Ramos (cell line): ENCODE measurements at regions not wholly inside any gene's neighbourhood (a gene's known extent, or its start where the extent isn't known, plus 50 kb on each side); places are given as distances from the start of the nearest gene placed in this dataset.

Experiments
- in situ Hi-C: fragments of 300-500 bp; cut with MboI; formaldehyde crosslinking; loops from one replicate; pipeline ENCODE4 v1.14.3; 2022; ENCODE audit warnings: low sequenced_read_pairs; ENCODE audit not compliant: unreplicated experiment

DNA sequence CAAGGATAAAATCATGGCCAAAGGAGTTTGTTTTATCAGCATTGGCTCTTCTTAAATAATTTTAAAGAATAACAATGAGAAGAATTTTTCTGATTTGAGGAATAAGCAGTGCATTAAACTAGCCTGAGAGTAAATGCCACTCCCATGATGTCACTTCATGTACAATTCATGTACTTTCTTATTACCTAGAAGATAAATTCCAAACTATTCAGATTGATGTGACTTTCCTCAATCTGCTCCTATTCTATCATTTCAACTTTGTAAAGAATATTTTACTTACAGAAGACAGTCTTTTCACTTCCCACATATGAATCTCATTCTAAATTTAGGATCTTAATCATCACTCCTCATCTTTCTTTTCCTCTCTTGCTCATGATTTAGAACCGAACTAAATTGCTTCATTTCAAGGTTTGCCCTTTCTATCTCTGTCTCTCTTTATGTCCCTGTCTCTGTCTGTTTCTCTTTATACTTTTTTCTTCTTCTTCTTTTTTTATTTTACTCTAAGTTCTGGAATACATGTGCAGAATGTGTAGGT lies 1142.0 kb upstream of the PIK3C3 start:
- in situ Hi-C loops, result no loop called here

DNA sequence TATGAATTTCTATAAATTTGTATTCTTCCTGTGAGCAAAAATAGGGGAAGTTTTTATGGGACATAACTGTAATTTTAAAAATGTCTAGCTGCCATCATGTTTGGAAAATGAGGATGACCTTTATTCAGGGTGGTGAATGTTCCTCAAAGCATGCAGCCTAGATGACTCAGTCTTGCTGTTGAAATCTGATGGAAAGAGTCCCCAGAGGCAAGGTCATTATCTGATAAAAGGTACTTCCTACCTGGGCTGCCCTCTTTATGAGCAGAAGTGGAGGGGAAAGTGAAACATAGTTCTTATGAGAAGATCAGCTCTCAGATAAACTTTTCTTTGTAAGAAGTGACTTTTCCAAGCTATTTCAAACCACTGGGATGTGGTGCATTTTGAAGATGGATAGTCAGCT lies 1144.7 kb upstream of the PIK3C3 start:
- in situ Hi-C loops, result no loop called here

DNA sequence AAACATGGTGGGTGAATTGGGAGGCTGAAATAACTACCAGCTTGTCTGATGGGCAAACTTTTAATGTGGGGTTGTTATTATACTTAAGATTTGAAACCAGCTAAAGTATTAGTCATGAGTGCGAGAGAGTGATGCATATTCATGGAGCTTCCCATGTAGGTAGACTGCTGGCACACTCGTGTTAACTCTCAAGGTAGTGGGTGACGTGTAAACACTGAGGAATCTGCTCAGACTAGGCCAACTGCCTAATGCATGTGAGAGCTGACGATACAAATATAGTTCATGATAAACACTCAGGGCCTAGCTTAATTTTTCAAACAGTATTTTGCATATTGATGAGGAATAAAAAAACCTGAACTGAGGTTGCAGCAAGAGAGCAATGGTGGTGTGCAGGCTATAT lies 1165.7 kb upstream of the PIK3C3 start:
- in situ Hi-C loops, result no loop called here

DNA sequence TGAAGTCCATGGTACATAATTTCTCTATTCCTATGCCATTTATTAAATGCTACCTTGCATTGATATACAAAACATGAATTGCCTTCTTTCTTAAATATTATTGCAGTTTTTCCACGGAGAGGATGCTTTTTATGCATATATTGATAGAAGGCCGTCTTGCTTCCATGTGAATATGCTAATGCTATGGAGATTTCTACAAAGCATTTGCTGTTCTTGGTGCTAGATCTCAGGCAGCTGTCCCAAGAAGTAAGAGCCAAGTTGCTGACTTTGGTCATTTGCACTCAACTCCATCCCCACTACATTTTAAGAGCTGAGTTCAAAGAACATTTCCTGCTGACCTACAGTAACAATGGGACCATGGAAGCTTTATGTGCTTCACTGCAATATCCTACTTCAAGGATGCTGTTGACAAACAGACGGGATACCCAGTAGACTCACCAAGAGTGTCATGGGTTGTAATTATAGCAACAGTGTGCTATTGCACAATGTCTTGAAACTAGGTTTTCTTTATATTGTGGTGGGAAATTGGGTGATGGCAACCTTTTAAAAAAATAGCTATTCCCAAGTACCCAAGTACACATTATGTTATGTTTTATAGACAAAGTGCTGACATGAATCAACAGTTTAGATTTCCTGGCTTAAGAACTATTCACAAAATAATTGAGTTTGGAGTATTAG lies 1172.4 kb upstream of the PIK3C3 start:
- in situ Hi-C loops, result no loop called here

DNA sequence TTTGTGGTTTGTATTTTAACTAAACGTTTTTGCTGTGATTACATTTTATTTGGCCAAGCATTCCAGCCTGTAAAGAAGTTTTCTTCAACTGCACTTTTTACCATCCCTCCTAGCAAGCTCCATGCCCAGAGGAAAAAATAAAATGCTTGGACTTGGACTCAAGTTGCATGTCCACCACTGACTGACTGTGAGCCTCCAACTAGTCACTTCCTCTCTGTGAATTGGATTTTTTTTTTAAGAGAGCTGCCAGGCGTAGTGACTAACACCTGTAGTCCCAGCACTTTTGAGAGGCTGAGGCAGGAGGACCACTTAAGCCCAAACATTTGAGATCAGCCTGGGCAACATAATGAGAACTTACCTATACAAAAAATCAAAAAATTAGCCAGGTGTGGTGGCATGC lies 1185.2 kb upstream of the PIK3C3 start:
- in situ Hi-C loops, result no loop called here

DNA sequence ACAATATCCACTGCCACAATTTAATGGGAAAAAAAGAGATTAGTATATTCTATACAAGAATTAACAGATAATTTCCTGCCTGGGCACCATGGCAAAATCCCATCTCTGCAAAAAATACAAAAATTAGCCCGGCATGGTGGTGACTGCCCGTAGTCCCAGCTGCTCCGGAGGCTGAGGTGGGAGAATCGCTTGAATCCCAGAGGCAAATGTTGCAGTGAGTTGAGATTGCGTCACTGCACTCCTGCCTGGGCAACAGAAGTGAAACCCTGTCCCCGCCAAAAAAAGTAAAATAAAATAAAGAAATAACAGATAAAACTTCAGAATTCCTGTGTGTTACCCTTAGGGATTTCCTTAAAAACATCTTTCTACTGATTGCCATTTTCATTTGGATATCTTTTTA lies 1194.8 kb upstream of the PIK3C3 start:
- in situ Hi-C loops, result no loop called here

DNA sequence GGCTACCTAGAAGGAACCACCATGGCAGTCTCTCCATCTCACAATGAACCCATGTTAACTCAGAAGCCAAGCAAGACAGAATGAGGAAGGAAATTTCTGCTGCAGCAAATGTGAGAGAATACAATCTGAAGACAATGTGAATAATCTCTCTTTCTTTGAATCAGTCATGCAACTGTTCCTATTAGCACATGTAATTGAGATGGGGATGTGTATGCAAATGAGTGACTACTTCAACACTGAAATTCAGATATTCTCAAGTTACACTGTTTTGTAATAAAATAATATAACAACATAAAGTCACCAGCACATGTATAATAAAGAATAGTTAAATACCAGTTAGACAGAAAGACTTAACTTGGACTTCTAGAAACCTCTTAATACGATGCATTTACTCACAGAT lies 1200.6 kb upstream of the PIK3C3 start:
- in situ Hi-C loops, result no loop called here

DNA sequence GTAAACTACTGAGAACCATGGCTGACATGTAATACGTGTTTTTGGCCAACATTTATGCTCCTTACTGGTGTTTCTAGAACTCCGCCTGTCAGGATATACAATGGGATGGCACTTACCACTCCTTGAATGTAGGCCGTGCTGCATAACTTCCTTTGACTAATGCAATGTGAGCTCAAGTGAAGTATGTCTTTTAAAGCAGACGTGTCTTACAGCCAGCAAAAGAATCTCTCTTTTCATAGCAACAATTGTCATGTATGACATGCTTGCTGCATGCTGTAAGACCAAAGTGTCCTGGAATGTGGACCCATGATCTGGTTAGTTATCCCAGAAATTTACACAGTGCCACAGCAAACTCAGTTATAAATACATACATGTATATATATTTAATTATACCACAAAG lies 1202.7 kb upstream of the PIK3C3 start:
- in situ Hi-C loops, result no loop called here

DNA sequence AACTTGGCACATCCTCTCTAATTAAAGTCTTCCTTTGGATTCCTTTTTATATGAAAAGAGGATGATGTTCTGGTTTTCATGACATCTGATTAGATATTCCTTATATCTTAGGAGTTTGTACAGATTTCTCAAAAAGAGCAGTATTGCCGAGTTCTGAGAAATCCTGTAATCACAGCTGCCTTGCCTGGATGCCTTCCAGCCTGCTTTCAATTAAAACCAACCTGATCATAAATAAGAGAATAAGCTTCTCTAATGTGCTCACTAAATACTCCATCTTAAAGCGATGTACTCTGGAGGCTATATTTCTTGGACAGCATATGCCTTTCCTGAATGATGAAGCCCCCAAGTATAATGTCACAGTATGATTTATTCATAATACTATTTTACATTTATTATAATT lies 1203.8 kb upstream of the PIK3C3 start:
- in situ Hi-C loops, result no loop called here

DNA sequence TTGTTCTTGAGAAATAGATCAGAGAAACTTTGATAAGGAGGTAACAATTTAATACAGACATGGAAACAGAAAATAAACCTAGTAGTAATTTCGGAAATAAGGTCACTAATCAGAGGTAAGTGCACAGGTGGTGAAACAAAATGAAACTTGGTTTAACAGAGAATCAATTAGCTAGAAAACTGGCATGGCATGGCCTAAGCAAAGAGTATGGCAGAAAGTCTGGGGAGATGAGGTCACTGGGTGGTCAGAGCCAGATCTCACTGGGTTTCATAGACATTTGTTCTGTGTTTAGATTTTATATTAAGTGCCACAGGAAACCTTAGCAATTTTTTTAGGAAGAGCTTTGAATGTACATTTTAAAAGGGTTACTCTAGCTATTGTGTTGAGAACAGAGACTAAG lies 1216.0 kb upstream of the PIK3C3 start:
- in situ Hi-C loops, result no loop called here

DNA sequence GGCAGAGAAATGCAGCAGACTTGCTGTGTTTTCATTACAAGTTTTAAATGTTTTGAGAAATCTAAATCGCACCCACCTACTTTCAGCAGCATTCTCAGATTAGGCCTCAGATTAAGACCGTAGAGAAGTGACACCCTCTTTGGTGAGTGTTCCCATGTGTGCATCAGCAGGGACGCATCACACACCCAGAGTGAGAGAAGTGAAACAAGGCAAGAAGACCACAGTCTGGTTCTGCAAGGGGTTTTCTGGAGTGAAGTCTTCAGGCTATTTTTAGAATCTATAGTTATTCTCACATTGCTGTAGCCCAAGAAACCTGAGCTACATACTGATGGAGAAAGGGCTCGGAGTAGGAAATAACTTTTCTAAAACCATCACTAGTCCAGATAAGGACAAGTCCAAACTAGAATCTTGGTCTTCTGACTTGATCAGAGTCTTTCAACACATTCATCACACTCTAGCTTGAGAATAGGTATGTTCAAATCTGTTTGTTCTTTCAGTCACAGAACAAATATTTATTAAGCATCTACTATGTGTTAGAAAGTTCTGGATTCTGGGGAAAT lies 1216.6 kb upstream of the PIK3C3 start:
- in situ Hi-C loops, result no loop called here

DNA sequence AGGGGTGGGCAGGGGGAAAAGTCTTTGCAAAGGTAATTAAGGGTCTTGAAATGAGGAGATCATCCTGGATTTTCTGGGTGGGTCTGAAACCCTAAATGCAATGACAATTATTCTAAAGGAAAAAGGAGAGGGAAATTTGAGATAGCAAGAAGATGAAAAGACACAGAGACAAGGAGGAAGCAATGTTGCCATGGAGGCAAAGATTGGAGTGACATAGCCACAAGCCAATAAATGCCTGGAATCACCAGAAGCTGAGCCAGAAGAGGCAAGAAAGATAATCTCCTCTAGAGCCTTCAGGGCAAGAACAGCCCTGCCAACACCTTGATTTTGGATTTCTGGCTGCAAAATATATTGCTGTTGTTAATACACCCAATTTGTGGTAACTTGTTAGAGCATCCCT lies 1246.3 kb upstream of the PIK3C3 start:
- in situ Hi-C loops, result no loop called here

DNA sequence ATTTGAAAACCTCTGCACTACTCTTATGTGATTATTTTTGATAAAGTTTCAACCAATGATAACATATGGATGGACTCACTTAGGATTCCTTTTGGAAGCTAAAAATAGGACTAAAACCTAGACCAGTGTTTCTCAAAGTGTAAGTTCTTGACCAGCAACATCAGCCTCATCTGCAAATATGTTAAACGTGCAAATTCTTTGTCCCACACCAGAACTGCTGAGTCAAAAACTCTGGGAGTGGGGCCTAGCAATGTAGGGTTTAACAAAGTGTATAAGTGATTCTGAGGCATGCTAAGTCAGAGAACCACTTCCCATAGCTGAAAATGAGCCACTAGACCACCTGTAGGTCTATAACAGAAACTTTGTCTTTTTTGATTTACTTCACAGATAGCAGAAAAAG lies 1247.2 kb upstream of the PIK3C3 start:
- in situ Hi-C loops, result no loop called here

DNA sequence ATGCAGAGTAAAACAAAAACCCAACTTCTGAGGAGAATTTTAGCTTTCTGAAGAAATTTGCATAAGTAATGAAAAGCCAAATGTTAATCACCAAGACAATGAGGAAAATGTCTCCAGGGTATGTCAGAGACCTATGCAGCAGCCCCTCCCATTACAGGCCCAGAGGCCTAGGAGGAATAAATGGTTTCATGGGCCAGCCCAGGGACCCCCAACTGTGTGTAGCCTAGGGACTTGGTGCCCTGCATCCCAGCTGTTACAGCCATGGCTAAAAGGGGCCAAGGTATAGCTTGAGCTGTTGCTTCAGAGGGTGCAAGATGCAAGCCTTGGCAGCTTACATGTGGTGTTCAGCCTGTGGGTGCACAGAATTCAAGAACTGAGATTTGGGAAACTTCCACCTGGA lies 1256.9 kb upstream of the PIK3C3 start:
- in situ Hi-C loops, result no loop called here

DNA sequence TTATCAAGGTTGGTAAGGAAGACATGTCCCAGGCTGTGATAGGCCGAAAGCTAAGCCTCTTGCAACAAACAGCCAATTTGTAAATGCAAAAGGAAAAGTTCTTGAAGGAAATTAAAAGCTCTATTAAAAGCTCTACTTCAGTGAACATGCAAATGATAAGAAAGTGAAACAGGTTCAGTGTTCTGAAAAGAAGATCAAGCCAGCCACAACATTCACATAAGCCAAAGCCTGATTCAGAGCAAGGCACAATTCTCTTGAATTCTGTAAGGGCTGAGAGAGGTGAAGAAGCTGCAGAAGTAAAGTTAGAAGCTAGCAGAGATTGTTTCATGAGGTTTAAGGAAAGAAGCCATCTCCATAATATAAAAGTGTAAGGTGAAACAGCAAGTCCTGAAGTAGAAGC lies 1259.5 kb upstream of the PIK3C3 start:
- in situ Hi-C loops, result no loop called here

DNA sequence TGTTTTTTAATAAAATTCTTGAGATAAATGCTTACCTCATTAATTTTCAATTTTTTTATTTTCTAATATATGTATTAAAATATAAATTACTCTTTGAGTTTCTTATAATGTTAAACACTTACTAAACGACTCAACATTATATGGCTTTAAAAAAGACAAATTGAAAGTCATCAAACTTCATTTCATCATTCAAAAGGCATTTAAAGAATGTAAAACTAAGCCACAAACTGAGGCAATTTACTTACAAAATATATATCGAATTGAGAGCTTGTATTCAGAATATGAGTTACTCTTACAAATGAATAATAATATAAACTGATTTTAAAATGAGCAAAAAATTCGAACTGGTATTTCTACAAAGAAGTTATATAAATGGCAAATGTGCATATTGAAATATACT lies 1262.2 kb upstream of the PIK3C3 start:
- in situ Hi-C loops, result no loop called here

DNA sequence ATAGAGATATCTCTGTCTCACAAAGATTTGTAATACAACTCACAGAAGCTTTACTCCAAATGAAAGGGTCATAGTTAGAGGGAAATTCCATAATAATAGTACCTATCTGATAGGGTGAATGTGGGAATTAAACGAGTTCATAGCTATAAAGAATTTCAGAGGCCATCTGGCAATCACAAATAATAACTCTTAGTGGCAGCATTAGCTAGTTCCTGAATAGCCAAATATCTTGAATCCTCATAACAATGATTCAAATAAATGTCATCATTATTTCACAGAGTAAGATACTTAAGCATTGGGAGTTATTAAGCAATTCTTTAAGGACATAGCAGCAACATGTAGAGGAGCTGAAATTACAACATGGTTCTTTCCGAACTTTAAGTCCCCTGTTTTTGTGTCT lies 1265.0 kb upstream of the PIK3C3 start:
- in situ Hi-C loops, result no loop called here

DNA sequence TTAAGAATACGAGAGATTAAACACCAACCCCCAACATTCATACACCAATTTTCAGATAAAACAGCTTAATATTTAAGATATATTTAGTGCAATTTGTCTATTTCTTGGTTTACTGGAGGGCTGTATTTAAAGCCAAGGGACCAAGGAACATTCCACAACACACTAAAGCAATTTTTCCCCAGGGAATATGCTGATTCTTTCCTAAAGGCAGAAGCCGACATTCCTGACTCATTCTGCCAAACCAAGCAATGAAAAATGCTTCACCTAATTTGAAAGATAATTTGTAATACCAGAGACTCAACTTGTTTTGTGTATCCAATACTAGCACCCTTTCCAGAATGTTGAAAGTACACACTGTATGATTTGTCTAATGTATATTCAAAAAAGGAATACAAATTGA lies 1267.6 kb upstream of the PIK3C3 start:
- in situ Hi-C loops, result no loop called here

DNA sequence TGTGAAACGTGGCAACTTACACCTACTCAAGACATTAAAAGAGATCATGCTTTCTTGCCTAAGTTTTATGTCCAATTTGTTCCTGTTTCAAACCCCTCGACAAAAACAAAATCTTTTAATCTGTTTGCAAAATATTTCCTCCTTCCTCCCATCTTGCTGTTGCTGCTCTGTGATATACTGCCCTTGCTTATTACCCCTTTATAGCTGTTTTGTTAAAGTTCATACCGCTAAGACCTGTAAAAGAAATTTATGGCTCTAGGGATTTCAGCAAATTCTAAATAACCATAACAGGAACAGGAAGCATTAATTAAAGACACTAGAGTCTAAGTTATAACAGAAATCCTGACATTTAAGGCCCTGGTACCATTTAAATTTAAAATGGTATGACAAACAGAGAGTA lies 1268.2 kb upstream of the PIK3C3 start:
- in situ Hi-C loops, result no loop called here

DNA sequence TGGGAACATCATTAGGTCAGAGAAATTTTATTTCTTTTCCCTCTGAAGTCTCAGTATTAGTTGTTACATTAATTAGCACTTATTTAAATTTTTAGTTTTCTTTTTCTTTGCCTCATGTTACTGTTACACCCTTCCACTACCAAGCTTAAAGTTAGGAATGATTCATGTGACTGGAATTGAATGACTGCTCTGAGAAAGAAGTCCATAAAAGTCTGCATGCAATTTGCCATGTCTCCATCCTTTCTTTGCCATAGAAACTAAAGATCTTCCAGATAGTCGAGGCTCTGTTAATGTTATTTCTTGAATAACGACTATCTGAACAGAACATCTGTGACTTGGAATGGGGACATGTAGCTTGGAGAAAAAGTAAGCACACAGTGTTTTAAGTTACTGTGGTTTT lies 1269.8 kb upstream of the PIK3C3 start:
- in situ Hi-C loops, result no loop called here

DNA sequence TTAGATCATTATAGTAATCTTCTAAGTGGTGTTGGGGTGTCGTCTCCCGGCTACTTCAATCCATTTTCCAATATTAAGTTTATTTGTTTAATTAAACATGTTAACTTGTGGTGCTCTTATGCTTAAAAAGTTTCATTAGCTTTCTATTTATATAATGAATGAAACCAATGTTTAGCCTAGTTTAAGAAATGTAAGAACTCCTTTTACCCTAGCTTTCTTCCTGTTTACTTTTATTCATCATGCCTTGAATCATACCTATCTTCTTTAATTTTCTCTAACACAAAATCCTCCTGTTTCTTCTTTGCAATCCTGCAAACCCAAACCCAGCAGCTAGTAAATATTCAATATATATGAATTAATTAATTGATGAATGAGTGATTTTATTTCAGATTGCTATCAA lies 1276.7 kb upstream of the PIK3C3 start:
- in situ Hi-C loops, result no loop called here

DNA sequence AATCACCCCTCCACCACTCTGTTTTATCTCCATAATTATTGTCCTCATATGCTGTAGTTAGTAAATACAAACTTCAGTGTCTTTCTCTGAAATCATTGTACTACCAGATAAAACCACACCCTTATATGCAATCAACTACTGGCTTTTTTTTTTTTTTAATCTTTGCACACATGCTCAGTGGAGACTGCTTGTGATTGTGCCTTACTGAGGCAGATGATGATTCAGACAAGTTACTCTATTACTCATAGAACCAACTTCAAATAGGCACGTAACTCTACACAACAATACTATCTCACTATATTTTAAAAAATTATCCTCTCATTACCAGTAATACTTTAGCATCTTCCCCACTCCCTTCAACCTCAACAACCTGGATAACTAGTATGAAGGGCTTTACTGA lies 1278.4 kb upstream of the PIK3C3 start:
- in situ Hi-C loops, result no loop called here
